PC-9 (cell line): ENCODE measurements at regions not wholly inside any gene's neighbourhood (a gene's known extent, or its start where the extent isn't known, plus 50 kb on each side); places are given as distances from the start of the nearest gene placed in this dataset.

ENCODE experiments used
- BruUV-seq: library from RNA; stranded (reverse); fragments of 400-500 nt; replicated peaks from 2 replicates; lab custom pipeline; 2021; lab: Mats Ljungman, UMichigan
- CTCF ChIA-PET: fragments of 300-600 bp; sonication (Branson Sonifier 250); formaldehyde crosslinking; loops from one replicate; lab custom pipeline; 2022; ENCODE audit warnings: antibody characterized with exemption; lab: Charles Lee
- POLR2A ChIA-PET: fragments of 300-600 bp; sonication (Branson Sonifier 250); formaldehyde crosslinking; loops from one replicate; lab custom pipeline; 2022; ENCODE audit warnings: antibody characterized with exemption; ENCODE audit not compliant: unreplicated experiment; lab: Charles Lee
- DNase-seq, 2 experiments: peaks; one replicate each; pipeline versions ENCODE4 v3.0.0 to v3.0.0-alpha.2; 2015 to 2022; ENCODE audit warnings: mixed read lengths in 1 of 2
- H2AFZ ChIP-seq: fragments of 200-600 bp; sonication (generic); 2 replicates; pipeline ENCODE4 v1.8.1; 2017; ENCODE audit warnings: antibody characterized with exemption
- H3F3A ChIP-seq: fragments of 200-600 bp; sonication (generic); 2 replicates; pipeline ENCODE4 v1.8.1; 2017; ENCODE audit warnings: antibody characterized with exemption, mild to moderate bottlenecking, low read depth; ENCODE audit not compliant: insufficient read depth
- H3K27ac ChIP-seq: fragments of 200-600 bp; sonication (generic); 2 replicates; pipeline ENCODE4 v1.6.1; 2016; ENCODE audit warnings: mixed run types
- H3K27me3 ChIP-seq: fragments of 200-600 bp; sonication (generic); 2 replicates; pipeline ENCODE4 v1.6.1; 2016; ENCODE audit warnings: low read depth, mixed run types; ENCODE audit not compliant: insufficient read depth
- H3K36me3 ChIP-seq: fragments of 200-600 bp; sonication (generic); 2 replicates; pipeline ENCODE4 v1.6.1; 2016; ENCODE audit warnings: low read depth, mixed run types
- H3K4me1 ChIP-seq: fragments of 200-600 bp; sonication (generic); replicated peaks from 2 replicates; pipeline ENCODE4 v1.6.1; 2016; ENCODE audit warnings: mixed run types; ENCODE audit not compliant: insufficient read depth
- H3K4me2 ChIP-seq: fragments of 200-600 bp; sonication (generic); 2 replicates; pipeline ENCODE4 v1.6.1; 2017; ENCODE audit warnings: mixed run types
- H3K4me3 ChIP-seq: fragments of 200-600 bp; sonication (generic); 2 replicates; pipeline ENCODE4 v1.6.1; 2016; ENCODE audit warnings: mixed run types
- H3K79me2 ChIP-seq: fragments of 200-600 bp; sonication (generic); 2 replicates; pipeline ENCODE4 v1.6.1; 2017; ENCODE audit warnings: low read depth, mixed run types
- H3K9me2 ChIP-seq: fragments of 200-600 bp; sonication (generic); 2 replicates; pipeline ENCODE4 v1.8.1; 2017; ENCODE audit warnings: mild to moderate bottlenecking; ENCODE audit not compliant: insufficient read depth
- H3K9me3 ChIP-seq: fragments of 200-600 bp; sonication (generic); 2 replicates; pipeline ENCODE4 v1.8.1; 2016; ENCODE audit warnings: low read depth; ENCODE audit not compliant: insufficient read depth
- H4K20me1 ChIP-seq: fragments of 200-600 bp; sonication (generic); 2 replicates; pipeline ENCODE4 v1.8.1; 2017; ENCODE audit not compliant: insufficient read depth
- CTCF ChIP-seq: fragments of 200-600 bp; sonication (generic); conservative IDR thresholded peaks from 2 replicates; pipeline ENCODE4 v1.6.1; 2017; ENCODE audit warnings: mixed run types, antibody characterized with exemption, mild to moderate bottlenecking, moderate library complexity
- EZH2 ChIP-seq: fragments of 200-600 bp; sonication (generic); IDR thresholded peaks from 2 replicates; pipeline ENCODE4 v1.8.0; 2017; ENCODE audit warnings: antibody characterized with exemption, low read depth
- intact Hi-C: fragments of 100-400 bp; cut with micrococcal nuclease; formaldehyde crosslinking; loops from one replicate; pipeline ENCODE4 v1.10.0; 2022; ENCODE audit not compliant: unreplicated experiment

- H3K36me3 ChIP-seq, result no peaks in the 10 kb centered on the region
- no peak for TF ChIP-seq CTCF
- no peak for TF ChIP-seq EZH2
- no peak overlapping the region for H3K27ac ChIP-seq
- H3K4me2 ChIP-seq, result peak overlapping the region; percentile 70
- H3K27me3 ChIP-seq, result no peaks in the 10 kb centered on the region
- intact Hi-C loops, result no loop called here
- H3F3A ChIP-seq, result peaks cover 13% of the 10 kb centered on the region
- DNase-seq, result no peak
- no peaks in the 10 kb centered on the region for H3K9me2 ChIP-seq
- no peaks in the 10 kb centered on the region for H4K20me1 ChIP-seq
- ChIA-PET POLR2A (interaction anchor here (0.6 kb wide), 1 partner anchor 70 kb away, joined by 4 read pairs; no protein-coding TSS in a partner anchor), CTCF (interaction anchor here (0.9 kb wide), 1 partner anchor 99 kb away, joined by 5 read pairs; the partner anchor contains the start of gene TFAP2A)
- no peak overlapping the region for H3K4me3 ChIP-seq
- no peak overlapping the region; the same call in 1 of the 2 replicates for H2AFZ ChIP-seq
- BruUV-seq, result no TSS peak
- no peaks in the 10 kb centered on the region for H3K79me2 ChIP-seq
- no peaks in the 10 kb centered on the region for H3K9me3 ChIP-seq
- peaks cover 14% of the 10 kb centered on the region for H3K4me1 ChIP-seq
Observed at GRCh38 chr6:10315658-10316372, 99.1 kb downstream of the TFAP2A start.

GRCh38 chr6:10315034-10315433 is 99.8 kb downstream of the TFAP2A start:
- no peaks in the 10 kb centered on the region for H3K9me2 ChIP-seq
- no peak overlapping the region for H3K4me2 ChIP-seq
- H2AFZ ChIP-seq, result no peak overlapping the region
- H3K79me2 ChIP-seq, result no peaks in the 10 kb centered on the region
- no peaks in the 10 kb centered on the region for H4K20me1 ChIP-seq
- no peaks in the 10 kb centered on the region for H3K27me3 ChIP-seq
- H3K27ac ChIP-seq, result no peak overlapping the region
- no peak overlapping the region for H3K4me3 ChIP-seq
- H3K9me3 ChIP-seq, result no peaks in the 10 kb centered on the region
- POLR2A ChIA-PET, result no interaction called here
- BruUV-seq, result no TSS peak
- peaks cover 20% of the 10 kb centered on the region for H3K4me1 ChIP-seq
- intact Hi-C loops, result no loop called here
- CTCF ChIA-PET, result no interaction called here
- TF ChIP-seq CTCF (no peak), EZH2 (no peak)
- no peaks in the 10 kb centered on the region for H3K36me3 ChIP-seq
- DNase-seq, result no peak
- peaks cover 21% of the 10 kb centered on the region for H3F3A ChIP-seq

- Histone ChIP-seq H3K4me1 (peaks cover 27% of the 10 kb centered on the region), H4K20me1 (no peaks in the 10 kb centered on the region), H3K4me3 (no peak overlapping the region), H3K4me2 (no peak overlapping the region), H3K9me3 (no peaks in the 10 kb centered on the region), H3K27me3 (no peaks in the 10 kb centered on the region), H3F3A (peaks cover 24% of the 10 kb centered on the region), H2AFZ (no peak overlapping the region), H3K79me2 (no peaks in the 10 kb centered on the region), H3K9me2 (no peaks in the 10 kb centered on the region), H3K27ac (no peak overlapping the region), H3K36me3 (no peaks in the 10 kb centered on the region)
- DNase-seq, result no peak
- intact Hi-C loops, result loop anchor here (5.0 kb wide), 1 partner anchor 37 kb away; no protein-coding TSS in a partner anchor
- ChIA-PET POLR2A (interaction anchor here (0.6 kb wide), 1 partner anchor 70 kb away, joined by 3 read pairs; no protein-coding TSS in a partner anchor), CTCF (no interaction called here)
- TF ChIP-seq CTCF (no peak), EZH2 (no peak)
- BruUV-seq, result no TSS peak
Observed at GRCh38 chr6:10314163-10314955, 100.5 kb downstream of the TFAP2A start.
